ENCODE measurements at regions not wholly inside any gene's neighbourhood (a gene's known extent, or its start where the extent isn't known, plus 50 kb on each side); places are given as distances from the start of the nearest gene placed in this dataset.
"Not testable (repeated sequence)": the region's sequence is repeated elsewhere in the genome, so short reads cannot be mapped to it uniquely, and the experiment has no call there.

GRCh38 chr2:236919209-236919608 is 166.5 kb upstream of the COPS8 start:
- no peak for ATAC-seq (ENCODE audit: low FRiP score)
- TF ChIP-seq CTCF (IDR thresholded peaks at IDR 0.05), result no peak
- no peak for DNase-seq (ENCODE audit: low spot score)

- not testable (repeated sequence) for ATAC-seq (ENCODE audit: low FRiP score); DNase-seq (ENCODE audit: low spot score)
Measured at GRCh38 chr2:236919801-236920379, 165.8 kb upstream of the COPS8 start.

GRCh38 chr2:236922061-236922460 is 163.6 kb upstream of the COPS8 start:
- TF ChIP-seq CTCF (IDR thresholded peaks at IDR 0.05), result no peak
- DNase-seq (ENCODE audit: low spot score) (no peak), ATAC-seq (ENCODE audit: low FRiP score) (no peak)

GRCh38 chr2:236928380-236929037 is 157.2 kb upstream of the COPS8 start:
- ATAC-seq (ENCODE audit: low FRiP score), result no peak
- no peak for DNase-seq (ENCODE audit: low spot score)
- TF ChIP-seq CTCF (IDR thresholded peaks at IDR 0.05), result no peak

GRCh38 chr2:236932831-236933361 is 152.8 kb upstream of the COPS8 start:
- DNase-seq (ENCODE audit: low spot score), result no peak
- no peak for TF ChIP-seq CTCF (IDR thresholded peaks at IDR 0.05)
- ATAC-seq (ENCODE audit: low FRiP score), result no peak

GRCh38 chr2:236934166-236934565 is 151.5 kb upstream of the COPS8 start:
- no peak for TF ChIP-seq CTCF (IDR thresholded peaks at IDR 0.05)
- ATAC-seq (ENCODE audit: low FRiP score) (no peak), DNase-seq (ENCODE audit: low spot score) (no peak)

GRCh38 chr2:236934656-236935055 is 151.0 kb upstream of the COPS8 start:
- ATAC-seq (ENCODE audit: low FRiP score), result no peak
- no peak for DNase-seq (ENCODE audit: low spot score)
- TF ChIP-seq CTCF (IDR thresholded peaks at IDR 0.05), result no peak
